IMR-90 (cell line): ENCODE measurements at regions not wholly inside any gene's neighbourhood (a gene's known extent, or its start where the extent isn't known, plus 50 kb on each side); places are given as distances from the start of the nearest gene placed in this dataset.

ENCODE experiments used
- CEBPB ChIP-seq: IDR thresholded peaks from 2 replicates; pipeline ENCODE4 v1.6.1; 2012; ENCODE audit warnings: low read depth, low read length, improper control_type of control experiment
- CTCF ChIP-seq: conservative IDR thresholded peaks from 2 replicates; pipeline ENCODE4 v1.5.1; 2012; ENCODE audit warnings: mild to moderate bottlenecking, low read depth, low read length, improper control_type of control experiment
- POLR2A ChIP-seq: IDR thresholded peaks from 2 replicates; pipeline ENCODE4 v1.6.1; 2012; ENCODE audit warnings: mild to moderate bottlenecking, low read depth, low read length
- RAD21 ChIP-seq: IDR thresholded peaks from 2 replicates; pipeline ENCODE4 v1.6.1; 2012; ENCODE audit warnings: low read length, improper control_type of control experiment
- RCOR1 ChIP-seq: IDR thresholded peaks from 2 replicates; pipeline ENCODE4 v1.6.1; 2012; ENCODE audit warnings: mild to moderate bottlenecking, low read length, improper control_type of control experiment; ENCODE audit not compliant: insufficient replicate concordance

DNA sequence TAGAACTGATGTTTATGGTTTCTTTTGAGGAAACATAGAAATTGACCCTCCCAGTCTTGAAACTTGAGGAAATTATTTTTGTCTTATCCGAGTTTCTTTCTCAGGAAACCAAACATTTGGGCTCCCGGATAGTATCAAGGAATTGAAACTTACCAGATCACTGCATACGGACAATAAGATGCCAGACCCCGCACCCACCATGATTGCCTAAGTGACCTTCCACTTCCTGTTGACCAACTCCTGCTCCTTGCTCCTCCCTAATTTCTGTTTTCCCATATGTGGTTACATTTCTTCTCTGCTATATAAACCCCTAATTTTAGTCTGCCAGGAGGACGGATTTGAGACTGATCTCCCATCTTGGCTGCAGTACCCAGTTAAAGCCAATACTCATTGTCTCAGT is 118.4 kb upstream of the TPRG1 start:
- TF ChIP-seq RCOR1 (no peak), CTCF (no peak), RAD21 (no peak), POLR2A (no peak), CEBPB (no peak)
